Aorta (tissue), 5 donors: ENCODE measurements at regions not wholly inside any gene's neighbourhood (a gene's known extent, or its start where the extent isn't known, plus 50 kb on each side); places are given as distances from the start of the nearest gene placed in this dataset.

Source experiments
- ATAC-seq: fragments of 200-7000 bp; cut with Tn5 transposase; one replicate; pipeline ENCODE4 v1.9.1; 2022; ENCODE audit warnings: moderate library complexity; ENCODE audit not compliant: low FRiP score
- DNase-seq, 2 donors: peaks; one replicate each; pipeline ENCODE4 v3.0.0-alpha.2; 2020
- H3K27ac ChIP-seq, 2 donors: one replicate each; pipeline ENCODE4 v1.5.1; 2013; ENCODE audit warnings: low read length in 2 of 2, mild to moderate bottlenecking in 2 of 2, moderate library complexity in 2 of 2, control low read depth in 1 of 2, inconsistent platforms in 1 of 2, low read depth in 1 of 2
- H3K27me3 ChIP-seq, 2 donors: one replicate each; pipeline ENCODE4 v1.6.1; 2013; ENCODE audit warnings: control low read depth in 1 of 2, low read length in 1 of 2, mild to moderate bottlenecking in 1 of 2, moderate library complexity in 1 of 2; ENCODE audit not compliant: insufficient read depth in 2 of 2, control insufficient read depth in 1 of 2
- H3K36me3 ChIP-seq, 2 donors: one replicate each; pipeline ENCODE4 v1.6.1; 2013; ENCODE audit warnings: control low read depth in 1 of 2, low read length in 1 of 2, mild to moderate bottlenecking in 1 of 2; ENCODE audit not compliant: insufficient read depth in 2 of 2, control insufficient read depth in 1 of 2
- H3K4me1 ChIP-seq, 2 donors: one replicate each; pipeline ENCODE4 v1.6.1; 2013; ENCODE audit warnings: low read length in 2 of 2, control low read depth in 1 of 2, mild to moderate bottlenecking in 1 of 2, moderate library complexity in 1 of 2; ENCODE audit not compliant: insufficient read depth in 2 of 2, control insufficient read depth in 1 of 2
- H3K4me3 ChIP-seq, 2 donors: one replicate each; pipeline ENCODE4 v1.5.1; 2013; ENCODE audit warnings: low read length in 2 of 2, control low read depth in 1 of 2, mild to moderate bottlenecking in 1 of 2
- H3K9me3 ChIP-seq: one replicate; pipeline ENCODE4 v1.6.1; 2013; ENCODE audit warnings: mild to moderate bottlenecking, low read length; ENCODE audit not compliant: control insufficient read depth
- WGBS, 2 donors: extraction: QIAGEN DNeasy Blood & Tissue Kit; methylation state at CpG; one replicate each; pipeline ENCODE4 v1.1.7; 2013; 5-methylcytosine and 5-hydroxymethylcytosine counted together
- intact Hi-C, 2 donors: fragments of 100-400 bp; cut with DNase I; formaldehyde crosslinking; loops; one replicate each; pipeline versions ENCODE4 v1.14.2 to v1.15.0; 2022
- donor health status: healthy with polysubstance abuse.
- donor health status: Bipolar disorder and iron deficiency.
- donor health status: DM: no; HTN: no; CAD: no.
- donor health status: DM: no; HTN: no; CAD: no.
- donor health status: DM: yes; HTN: yes; CAD: no.

GRCh38 chr1:234840843-234841242, 230.9 kb upstream of the IRF2BP2 start:
- H3K9me3 ChIP-seq = no peaks in the 10 kb centered on the region
- 85% methylated on average over 2 of the region's 2 CpGs for WGBS, 2 donors
- DNase-seq (no peak), ATAC-seq (no peak)
- intact Hi-C loops = loop anchor here in 1 of 2 donors (10.0 kb wide), 1 partner anchor 86 kb away; no protein-coding TSS in a partner anchor
- H3K4me3 ChIP-seq = no peak overlapping the region
- H3K27ac ChIP-seq = no peak overlapping the region
- no peaks in the 10 kb centered on the region for H3K36me3 ChIP-seq
- H3K27me3 ChIP-seq = no peaks in the 10 kb centered on the region
- H3K4me1 ChIP-seq = no peaks in the 10 kb centered on the region

- Histone ChIP-seq H3K36me3 (no peaks in the 10 kb centered on the region), H3K9me3 (no peaks in the 10 kb centered on the region), H3K27me3 (no peaks in the 10 kb centered on the region), H3K4me1 (no peaks in the 10 kb centered on the region), H3K4me3 (no peak overlapping the region), H3K27ac (no peak overlapping the region)
- intact Hi-C loops = loop anchor here in 1 of 2 donors (10.0 kb wide), 1 partner anchor 85 kb away; no protein-coding TSS in a partner anchor
- ATAC-seq (no peak), DNase-seq (no peak)
- WGBS, 2 donors = 89 to 95% methylated on average over 2 of the region's 2 CpGs
Measured at GRCh38 chr1:234840253-234840652, 230.3 kb upstream of the IRF2BP2 start.

- no peaks in the 10 kb centered on the region for H3K4me1 ChIP-seq
- WGBS, 2 donors = 96 to 97% methylated on average over 2 of the region's 2 CpGs
- ATAC-seq (no peak), DNase-seq (no peak)
- H3K27me3 ChIP-seq = no peaks in the 10 kb centered on the region
- H3K4me3 ChIP-seq = no peak overlapping the region
- H3K27ac ChIP-seq = no peak overlapping the region
- intact Hi-C loops = loop anchor here in 1 of 2 donors (10.0 kb wide), 1 partner anchor 85 kb away; no protein-coding TSS in a partner anchor
- no peaks in the 10 kb centered on the region for H3K36me3 ChIP-seq
- H3K9me3 ChIP-seq = no peaks in the 10 kb centered on the region
Measured at GRCh38 chr1:234839663-234840062, 229.7 kb upstream of the IRF2BP2 start.

- Histone ChIP-seq H3K27me3 (no peaks in the 10 kb centered on the region), H3K27ac (no peak overlapping the region), H3K36me3 (no peaks in the 10 kb centered on the region), H3K4me1 (no peaks in the 10 kb centered on the region), H3K4me3 (no peak overlapping the region), H3K9me3 (no peaks in the 10 kb centered on the region)
- 87 to 92% methylated on average over 1 of the region's 1 CpG for WGBS, 2 donors
- intact Hi-C loops = no loop called here
- ATAC-seq = no peak
- no peak for DNase-seq
Measured at GRCh38 chr1:234838820-234839219, 228.8 kb upstream of the IRF2BP2 start.

- intact Hi-C loops = no loop called here
- no CpG with 5 or more reads among the region's 1 CpG for WGBS, 2 donors
- DNase-seq (no peak), ATAC-seq (no peak)
- Histone ChIP-seq H3K4me3 (no peak overlapping the region), H3K36me3 (no peaks in the 10 kb centered on the region), H3K27ac (no peak overlapping the region), H3K4me1 (no peaks in the 10 kb centered on the region), H3K9me3 (no peaks in the 10 kb centered on the region), H3K27me3 (no peaks in the 10 kb centered on the region)
Measured at GRCh38 chr1:234838182-234838581, 228.2 kb upstream of the IRF2BP2 start.

- no peak for DNase-seq
- Histone ChIP-seq H3K9me3 (no peaks in the 10 kb centered on the region), H3K36me3 (no peaks in the 10 kb centered on the region), H3K4me3 (no peak overlapping the region), H3K27me3 (no peaks in the 10 kb centered on the region), H3K27ac (no peak overlapping the region), H3K4me1 (no peaks in the 10 kb centered on the region)
- intact Hi-C loops = no loop called here
- no peak for ATAC-seq
Measured at GRCh38 chr1:234837713-234838112, 227.7 kb upstream of the IRF2BP2 start.

GRCh38 chr1:234836776-234837357, 226.9 kb upstream of the IRF2BP2 start:
- ATAC-seq = no peak
- H3K4me1 ChIP-seq = no peaks in the 10 kb centered on the region
- no peaks in the 10 kb centered on the region for H3K27me3 ChIP-seq
- WGBS, 2 donors = 55 to 56% methylated on average over 8 of the region's 8 CpGs
- no peak overlapping the region for H3K27ac ChIP-seq
- H3K4me3 ChIP-seq = no peak overlapping the region
- no peaks in the 10 kb centered on the region for H3K36me3 ChIP-seq
- H3K9me3 ChIP-seq = no peaks in the 10 kb centered on the region
- DNase-seq = no peak
- intact Hi-C loops = no loop called here

- Histone ChIP-seq H3K4me1 (no peaks in the 10 kb centered on the region), H3K4me3 (no peak overlapping the region), H3K36me3 (no peaks in the 10 kb centered on the region), H3K27ac (no peak overlapping the region), H3K9me3 (no peaks in the 10 kb centered on the region), H3K27me3 (no peaks in the 10 kb centered on the region)
- WGBS, 2 donors = 92 to 95% methylated on average over 7 of the region's 7 CpGs
- DNase-seq (no peak), ATAC-seq (no peak)
- intact Hi-C loops = no loop called here
Measured at GRCh38 chr1:234836045-234836681, 226.2 kb upstream of the IRF2BP2 start.

- no peak overlapping the region for H3K27ac ChIP-seq
- H3K4me1 ChIP-seq = no peaks in the 10 kb centered on the region
- H3K9me3 ChIP-seq = no peaks in the 10 kb centered on the region
- no peaks in the 10 kb centered on the region for H3K27me3 ChIP-seq
- H3K36me3 ChIP-seq = no peaks in the 10 kb centered on the region
- WGBS, 2 donors = 69 to 93% methylated on average over 2 of the region's 2 CpGs
- intact Hi-C loops = no loop called here
- H3K4me3 ChIP-seq = no peak overlapping the region
- ATAC-seq (no peak), DNase-seq (no peak)
Measured at GRCh38 chr1:234835239-234835638, 225.3 kb upstream of the IRF2BP2 start.
